Liver (tissue), 8 donors: ENCODE measurements at regions not wholly inside any gene's neighbourhood (a gene's known extent, or its start where the extent isn't known, plus 50 kb on each side); places are given as distances from the start of the nearest gene placed in this dataset.

Experiments
- DNase-seq: peaks from one replicate; pipeline ENCODE4 v3.0.0-alpha.2; 2017; ENCODE audit warnings: low spot score
- H3K27ac ChIP-seq, 2 donors: one replicate each; pipeline ENCODE4 v1.7.0; 2013; ENCODE audit warnings: inconsistent platforms in 2 of 2, low read length in 2 of 2, control low read depth in 1 of 2, low read depth in 1 of 2, mild to moderate bottlenecking in 1 of 2
- H3K27me3 ChIP-seq, 4 donors: one replicate each; pipeline versions ENCODE4 v1.6.1 to v1.7.0; 2013; ENCODE audit warnings: low read length in 3 of 4, inconsistent platforms in 1 of 4, mild to moderate bottlenecking in 1 of 4, moderate library complexity in 1 of 4; ENCODE audit not compliant: control insufficient read depth in 4 of 4, insufficient read depth in 4 of 4
- H3K36me3 ChIP-seq, 4 donors: one replicate each; pipeline versions ENCODE4 v1.6.1 to v1.7.0; 2013; ENCODE audit warnings: low read length in 3 of 4, mild to moderate bottlenecking in 3 of 4, low read depth in 1 of 4, moderate library complexity in 1 of 4; ENCODE audit not compliant: control insufficient read depth in 4 of 4, insufficient read depth in 3 of 4
- H3K4me1 ChIP-seq, 4 donors: one replicate each; pipeline versions ENCODE4 v1.6.1 to v1.7.0; 2013; ENCODE audit warnings: low read length in 3 of 4, mild to moderate bottlenecking in 3 of 4, moderate library complexity in 1 of 4; ENCODE audit not compliant: control insufficient read depth in 4 of 4, insufficient read depth in 4 of 4
- H3K4me3 ChIP-seq, 3 donors: one replicate each; pipeline versions ENCODE4 v1.6.1 to v1.7.0; 2013; ENCODE audit warnings: low read length in 3 of 3, control low read depth in 1 of 3, low read depth in 1 of 3, mild to moderate bottlenecking in 1 of 3
- H3K9ac ChIP-seq, 2 donors: one replicate each; pipeline ENCODE4 v1.7.0; 2013; ENCODE audit warnings: low read length in 2 of 2, mild to moderate bottlenecking in 2 of 2, moderate library complexity in 2 of 2, control low read depth in 1 of 2, low read depth in 1 of 2
- H3K9me3 ChIP-seq, 4 donors: one replicate each; pipeline versions ENCODE4 v1.6.1 to v1.7.0; 2013; ENCODE audit warnings: low read length in 3 of 4; ENCODE audit not compliant: control insufficient read depth in 4 of 4
- CTCF ChIP-seq: fragments of 150-350 bp; IDR thresholded peaks from 2 replicates; pipeline ENCODE4 v1.5.1; 2017; ENCODE audit warnings: improper control_type of control experiment, low read depth, low read length; ENCODE audit not compliant: missing input control
- EGR1 ChIP-seq, 2 donors: IDR thresholded peaks; 2 replicates each; pipeline ENCODE4 v1.6.1; 2016 to 2018; ENCODE audit warnings: antibody characterized with exemption in 2 of 2, low read depth in 2 of 2
- FOXA1 ChIP-seq: IDR thresholded peaks from 2 replicates; pipeline ENCODE4 v1.6.1; 2016; ENCODE audit warnings: antibody characterized with exemption
- FOXA2 ChIP-seq: IDR thresholded peaks from 2 replicates; pipeline ENCODE4 v1.6.1; 2016; ENCODE audit warnings: antibody characterized with exemption
- HNF4A ChIP-seq, 2 donors: conservative IDR thresholded peaks; 2 replicates each; pipeline ENCODE4 v1.6.1; 2016; ENCODE audit warnings: antibody characterized with exemption in 2 of 2, mild to moderate bottlenecking in 2 of 2
- HNF4G ChIP-seq: IDR thresholded peaks from 2 replicates; pipeline ENCODE4 v1.6.1; 2016; ENCODE audit warnings: antibody characterized with exemption
- JUND ChIP-seq, 2 donors: IDR thresholded peaks; 2 replicates each; pipeline ENCODE4 v1.6.1; 2016; ENCODE audit warnings: antibody characterized with exemption in 2 of 2
- MAX ChIP-seq: IDR thresholded peaks from 2 replicates; pipeline ENCODE4 v1.6.1; 2016; ENCODE audit warnings: antibody characterized with exemption
- NR2F2 ChIP-seq: IDR thresholded peaks from 2 replicates; pipeline ENCODE4 v1.6.1; 2016; ENCODE audit warnings: antibody characterized with exemption
- RAD21 ChIP-seq, 2 donors: IDR thresholded peaks; 2 replicates each; pipeline ENCODE4 v1.6.1; 2016; ENCODE audit warnings: antibody characterized with exemption in 2 of 2, mild to moderate bottlenecking in 2 of 2
- RXRA ChIP-seq, 2 donors: IDR thresholded peaks; 2 replicates each; pipeline ENCODE4 v1.6.1; 2017 to 2018; ENCODE audit warnings: antibody characterized with exemption in 2 of 2, mild to moderate bottlenecking in 1 of 2
- SP1 ChIP-seq: IDR thresholded peaks from 2 replicates; pipeline ENCODE4 v1.6.1; 2018; ENCODE audit warnings: antibody characterized with exemption, mild to moderate bottlenecking
- TAF1 ChIP-seq: conservative IDR thresholded peaks from 2 replicates; pipeline ENCODE4 v1.6.1; 2016; ENCODE audit warnings: antibody characterized with exemption, mild to moderate bottlenecking
- YY1 ChIP-seq: IDR thresholded peaks from 2 replicates; pipeline ENCODE4 v1.6.1; 2016; ENCODE audit warnings: antibody characterized with exemption, mild to moderate bottlenecking
- WGBS: extraction: QIAGEN DNeasy Blood & Tissue Kit; methylation state at CpG from one replicate; pipeline ENCODE4 v1.1.7; 2013; 5-methylcytosine and 5-hydroxymethylcytosine counted together
- TF ChIP-seq, protein P1 (sequence below): IDR thresholded peaks from 2 replicates; pipeline ENCODE4 v1.6.1; 2016; ENCODE audit warnings: antibody characterized with exemption, mild to moderate bottlenecking
- TF ChIP-seq, protein P2 (sequence below): IDR thresholded peaks from 2 replicates; pipeline ENCODE4 v1.6.1; 2016; ENCODE audit warnings: antibody characterized with exemption
- TF ChIP-seq, protein P3 (sequence below): IDR thresholded peaks from 2 replicates; pipeline ENCODE4 v1.6.1; 2016; ENCODE audit warnings: antibody characterized with exemption
- donor health status: healthy.
- donor health status: healthy.
- donor health status: healthy.
- donor health status: healthy.
- donor health status: healthy.

DNA sequence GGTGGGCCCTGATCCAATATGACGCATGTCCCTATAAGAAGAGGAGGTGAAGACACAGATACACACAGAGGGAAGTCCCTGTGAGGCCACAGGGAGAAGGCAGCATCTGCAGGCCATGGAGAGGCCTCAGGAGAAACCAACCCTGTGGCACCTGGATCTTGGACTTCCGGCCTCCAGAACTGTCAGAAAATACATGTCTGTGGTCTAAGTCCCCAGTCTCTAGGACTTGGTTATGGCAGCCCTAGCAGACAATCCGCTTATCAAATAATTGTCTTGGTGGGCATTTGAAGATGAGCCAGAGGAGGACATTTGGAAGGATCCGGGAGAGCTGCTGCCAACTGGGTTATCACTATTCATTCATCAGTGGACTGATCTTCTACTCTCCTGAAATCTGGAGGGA is 57.6 kb upstream of the FOXQ1 start:
- DNase-seq, result no peak
- Histone ChIP-seq H3K4me3 (no peak overlapping the region), H3K27ac (no peak overlapping the region), H3K36me3 (no peaks in the 10 kb centered on the region), H3K9me3 (peaks cover 0 to 2% (median 0%) of the 10 kb centered on the region in 4 donors), H3K9ac (no peak overlapping the region), H3K27me3 (no peaks in the 10 kb centered on the region), H3K4me1 (no peaks in the 10 kb centered on the region)
- 95% methylated on average over 4 of the region's 4 CpGs for WGBS
- TF ChIP-seq SP1, result no peak
- TF ChIP-seq NR2F2, result no peak
- no peak for TF ChIP-seq YY1
- TF ChIP-seq, protein P1, sequence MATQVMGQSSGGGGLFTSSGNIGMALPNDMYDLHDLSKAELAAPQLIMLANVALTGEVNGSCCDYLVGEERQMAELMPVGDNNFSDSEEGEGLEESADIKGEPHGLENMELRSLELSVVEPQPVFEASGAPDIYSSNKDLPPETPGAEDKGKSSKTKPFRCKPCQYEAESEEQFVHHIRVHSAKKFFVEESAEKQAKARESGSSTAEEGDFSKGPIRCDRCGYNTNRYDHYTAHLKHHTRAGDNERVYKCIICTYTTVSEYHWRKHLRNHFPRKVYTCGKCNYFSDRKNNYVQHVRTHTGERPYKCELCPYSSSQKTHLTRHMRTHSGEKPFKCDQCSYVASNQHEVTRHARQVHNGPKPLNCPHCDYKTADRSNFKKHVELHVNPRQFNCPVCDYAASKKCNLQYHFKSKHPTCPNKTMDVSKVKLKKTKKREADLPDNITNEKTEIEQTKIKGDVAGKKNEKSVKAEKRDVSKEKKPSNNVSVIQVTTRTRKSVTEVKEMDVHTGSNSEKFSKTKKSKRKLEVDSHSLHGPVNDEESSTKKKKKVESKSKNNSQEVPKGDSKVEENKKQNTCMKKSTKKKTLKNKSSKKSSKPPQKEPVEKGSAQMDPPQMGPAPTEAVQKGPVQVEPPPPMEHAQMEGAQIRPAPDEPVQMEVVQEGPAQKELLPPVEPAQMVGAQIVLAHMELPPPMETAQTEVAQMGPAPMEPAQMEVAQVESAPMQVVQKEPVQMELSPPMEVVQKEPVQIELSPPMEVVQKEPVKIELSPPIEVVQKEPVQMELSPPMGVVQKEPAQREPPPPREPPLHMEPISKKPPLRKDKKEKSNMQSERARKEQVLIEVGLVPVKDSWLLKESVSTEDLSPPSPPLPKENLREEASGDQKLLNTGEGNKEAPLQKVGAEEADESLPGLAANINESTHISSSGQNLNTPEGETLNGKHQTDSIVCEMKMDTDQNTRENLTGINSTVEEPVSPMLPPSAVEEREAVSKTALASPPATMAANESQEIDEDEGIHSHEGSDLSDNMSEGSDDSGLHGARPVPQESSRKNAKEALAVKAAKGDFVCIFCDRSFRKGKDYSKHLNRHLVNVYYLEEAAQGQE, result no peak
- TF ChIP-seq, protein P2, sequence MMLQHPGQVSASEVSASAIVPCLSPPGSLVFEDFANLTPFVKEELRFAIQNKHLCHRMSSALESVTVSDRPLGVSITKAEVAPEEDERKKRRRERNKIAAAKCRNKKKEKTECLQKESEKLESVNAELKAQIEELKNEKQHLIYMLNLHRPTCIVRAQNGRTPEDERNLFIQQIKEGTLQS, result no peak
- TF ChIP-seq CTCF, result no peak
- TF ChIP-seq RAD21 (IDR thresholded peaks at IDR 0.05), result no peak
- no peak for TF ChIP-seq MAX
- no peak for TF ChIP-seq HNF4G
- TF ChIP-seq TAF1, result no peak
- TF ChIP-seq FOXA1, result no peak
- TF ChIP-seq EGR1 (IDR thresholded peaks at IDR 0.05; ENCODE audit: low read depth in 2 of 2), result no peak
- TF ChIP-seq RXRA (IDR thresholded peaks at IDR 0.05), result no peak
- no peak for TF ChIP-seq JUND (IDR thresholded peaks at IDR 0.05)
- TF ChIP-seq, protein P3, sequence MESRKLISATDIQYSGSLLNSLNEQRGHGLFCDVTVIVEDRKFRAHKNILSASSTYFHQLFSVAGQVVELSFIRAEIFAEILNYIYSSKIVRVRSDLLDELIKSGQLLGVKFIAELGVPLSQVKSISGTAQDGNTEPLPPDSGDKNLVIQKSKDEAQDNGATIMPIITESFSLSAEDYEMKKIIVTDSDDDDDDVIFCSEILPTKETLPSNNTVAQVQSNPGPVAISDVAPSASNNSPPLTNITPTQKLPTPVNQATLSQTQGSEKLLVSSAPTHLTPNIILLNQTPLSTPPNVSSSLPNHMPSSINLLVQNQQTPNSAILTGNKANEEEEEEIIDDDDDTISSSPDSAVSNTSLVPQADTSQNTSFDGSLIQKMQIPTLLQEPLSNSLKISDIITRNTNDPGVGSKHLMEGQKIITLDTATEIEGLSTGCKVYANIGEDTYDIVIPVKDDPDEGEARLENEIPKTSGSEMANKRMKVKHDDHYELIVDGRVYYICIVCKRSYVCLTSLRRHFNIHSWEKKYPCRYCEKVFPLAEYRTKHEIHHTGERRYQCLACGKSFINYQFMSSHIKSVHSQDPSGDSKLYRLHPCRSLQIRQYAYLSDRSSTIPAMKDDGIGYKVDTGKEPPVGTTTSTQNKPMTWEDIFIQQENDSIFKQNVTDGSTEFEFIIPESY, result no peak

- Histone ChIP-seq H3K27ac (no peak overlapping the region), H3K27me3 (no peaks in the 10 kb centered on the region), H3K9me3 (peaks cover 0 to 2% (median 0%) of the 10 kb centered on the region in 4 donors), H3K4me1 (no peaks in the 10 kb centered on the region), H3K9ac (no peak overlapping the region), H3K36me3 (no peaks in the 10 kb centered on the region), H3K4me3 (no peak overlapping the region)
- WGBS, result 94% methylated on average over 9 of the region's 9 CpGs
- no peak for DNase-seq
- TF ChIP-seq RXRA (IDR thresholded peaks at IDR 0.05) (no peak), HNF4A (conservative IDR thresholded peaks at IDR 0.05) (no peak), FOXA2 (no peak), TAF1 (no peak), YY1 (no peak), CTCF (no peak), JUND (IDR thresholded peaks at IDR 0.05) (no peak), RAD21 (IDR thresholded peaks at IDR 0.05) (no peak)
- TF ChIP-seq, protein P2, result no peak
- TF ChIP-seq, protein P3, result no peak
Observed at GRCh38 chr6:1253816-1254215, 58.1 kb upstream of the FOXQ1 start.
